ENCODE measurements at regions not wholly inside any gene's neighbourhood (a gene's known extent, or its start where the extent isn't known, plus 50 kb on each side); places are given as distances from the start of the nearest gene placed in this dataset.

DNA sequence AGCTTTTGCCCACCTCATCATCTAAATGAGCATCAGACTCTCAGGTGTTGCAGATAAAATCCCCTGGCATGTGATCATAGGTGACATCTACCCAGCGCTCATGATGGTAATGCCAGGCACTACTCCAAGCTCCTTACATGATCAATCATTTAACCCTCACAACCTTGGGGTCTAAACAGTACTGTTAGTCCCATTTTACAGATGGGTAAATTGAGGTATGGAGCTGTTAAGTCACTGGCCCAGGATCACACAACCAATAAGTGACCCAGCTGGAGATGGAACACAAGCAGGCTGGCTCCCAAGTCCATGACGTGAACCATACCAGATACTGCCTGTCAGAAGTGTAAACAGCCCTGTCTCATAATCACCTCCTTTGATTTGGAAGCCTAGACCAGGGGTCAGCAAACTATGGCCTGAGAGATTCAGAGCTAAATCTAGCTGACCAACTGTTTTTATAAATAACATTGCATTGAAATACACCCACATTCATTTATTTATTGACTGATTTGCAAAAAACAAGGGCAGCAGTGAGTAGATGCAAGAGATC, 79.2 kb downstream of the UNC5CL start:
- TF ChIP-seq, protein P1, sequence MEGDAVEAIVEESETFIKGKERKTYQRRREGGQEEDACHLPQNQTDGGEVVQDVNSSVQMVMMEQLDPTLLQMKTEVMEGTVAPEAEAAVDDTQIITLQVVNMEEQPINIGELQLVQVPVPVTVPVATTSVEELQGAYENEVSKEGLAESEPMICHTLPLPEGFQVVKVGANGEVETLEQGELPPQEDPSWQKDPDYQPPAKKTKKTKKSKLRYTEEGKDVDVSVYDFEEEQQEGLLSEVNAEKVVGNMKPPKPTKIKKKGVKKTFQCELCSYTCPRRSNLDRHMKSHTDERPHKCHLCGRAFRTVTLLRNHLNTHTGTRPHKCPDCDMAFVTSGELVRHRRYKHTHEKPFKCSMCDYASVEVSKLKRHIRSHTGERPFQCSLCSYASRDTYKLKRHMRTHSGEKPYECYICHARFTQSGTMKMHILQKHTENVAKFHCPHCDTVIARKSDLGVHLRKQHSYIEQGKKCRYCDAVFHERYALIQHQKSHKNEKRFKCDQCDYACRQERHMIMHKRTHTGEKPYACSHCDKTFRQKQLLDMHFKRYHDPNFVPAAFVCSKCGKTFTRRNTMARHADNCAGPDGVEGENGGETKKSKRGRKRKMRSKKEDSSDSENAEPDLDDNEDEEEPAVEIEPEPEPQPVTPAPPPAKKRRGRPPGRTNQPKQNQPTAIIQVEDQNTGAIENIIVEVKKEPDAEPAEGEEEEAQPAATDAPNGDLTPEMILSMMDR (conservative IDR thresholded peaks at IDR 0.05; ENCODE audit: low read depth, low read length), result no peak
- TF ChIP-seq EZH2 (IDR thresholded peaks at IDR 0.05; ENCODE audit: borderline replicate concordance, low read depth, low read length, poor library complexity, severe bottlenecking), result no peak
